HAP-1 (cell line): ENCODE measurements at regions not wholly inside any gene's neighbourhood (a gene's known extent, or its start where the extent isn't known, plus 50 kb on each side); places are given as distances from the start of the nearest gene placed in this dataset.

Source experiments
- DNase-seq, 2 experiments: peaks; one replicate each; pipeline ENCODE4 v3.0.0-alpha.2; 2016 to 2020; ENCODE audit warnings: low spot score in 2 of 2
- H3K27me3 ChIP-seq: fragments of 250-450 bp; sonication (Bioruptor Pico); 2 replicates; pipeline ENCODE4 v1.5.1; 2020; ENCODE audit warnings: low read depth, mild to moderate bottlenecking, moderate library complexity
- H3K36me3 ChIP-seq: fragments of 250-450 bp; sonication (Bioruptor Pico); replicated peaks from 2 replicates; pipeline ENCODE4 v1.5.1; 2020; ENCODE audit warnings: mild to moderate bottlenecking
- H3K4me1 ChIP-seq: fragments of 250-450 bp; sonication (Bioruptor Pico); 2 replicates; pipeline ENCODE4 v1.5.1; 2020; ENCODE audit warnings: mild to moderate bottlenecking
- H3K4me3 ChIP-seq: fragments of 250-450 bp; sonication (Bioruptor Pico); 2 replicates; pipeline ENCODE4 v1.5.1; 2020; ENCODE audit warnings: mild to moderate bottlenecking, moderate library complexity
- H3K9me3 ChIP-seq: fragments of 250-450 bp; sonication (Bioruptor Pico); 2 replicates; pipeline ENCODE4 v1.5.1; 2020; ENCODE audit warnings: mild to moderate bottlenecking, moderate library complexity
- in situ Hi-C: fragments of 300-500 bp; cut with MboI; formaldehyde crosslinking; loops from 3 replicates; pipeline ENCODE4 v1.14.3; 2020; ENCODE audit warnings: low sequenced_read_pairs, inconsistent platforms, mixed read lengths

DNA sequence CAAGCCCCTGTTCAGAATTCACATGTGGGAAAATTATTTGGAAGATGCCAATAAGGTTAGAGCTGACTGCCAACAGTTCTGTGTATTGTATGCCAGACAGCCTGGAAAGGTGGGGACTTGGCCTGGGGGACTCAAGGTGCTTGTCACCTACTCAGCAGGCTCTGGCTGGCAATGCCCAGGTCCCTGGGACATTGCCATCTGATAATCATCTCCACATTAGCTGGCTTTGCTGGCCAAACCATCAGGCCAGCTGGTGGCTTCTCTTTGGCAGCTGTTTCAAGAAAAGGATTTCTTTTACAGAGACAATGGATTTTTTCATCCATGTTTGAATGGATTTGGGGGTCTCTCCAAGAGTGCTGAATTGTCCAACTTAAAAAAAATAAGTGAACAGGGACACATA lies 165.2 kb downstream of the BRMS1L start:
- H3K27me3 ChIP-seq: no peaks in the 10 kb centered on the region
- no peaks in the 10 kb centered on the region for H3K36me3 ChIP-seq
- no peak overlapping the region for H3K4me3 ChIP-seq
- no peaks in the 10 kb centered on the region for H3K9me3 ChIP-seq
- in situ Hi-C loops: no loop called here
- no peak for DNase-seq
- H3K4me1 ChIP-seq: no peaks in the 10 kb centered on the region

- DNase-seq: no peak
- Histone ChIP-seq H3K9me3 (no peaks in the 10 kb centered on the region), H3K4me1 (no peaks in the 10 kb centered on the region), H3K4me3 (no peak overlapping the region), H3K27me3 (no peaks in the 10 kb centered on the region), H3K36me3 (no peaks in the 10 kb centered on the region)
- in situ Hi-C loops: no loop called here
These were observed 163.6 kb downstream of the BRMS1L start for GRCh38 chr14:35989736-35990135.

- no peaks in the 10 kb centered on the region for H3K9me3 ChIP-seq
- no peaks in the 10 kb centered on the region for H3K27me3 ChIP-seq
- H3K4me3 ChIP-seq: no peak overlapping the region
- H3K4me1 ChIP-seq: no peaks in the 10 kb centered on the region
- no peaks in the 10 kb centered on the region for H3K36me3 ChIP-seq
- in situ Hi-C loops: no loop called here
- no peak for DNase-seq
These were observed 163.0 kb downstream of the BRMS1L start for GRCh38 chr14:35988972-35989690.

DNA sequence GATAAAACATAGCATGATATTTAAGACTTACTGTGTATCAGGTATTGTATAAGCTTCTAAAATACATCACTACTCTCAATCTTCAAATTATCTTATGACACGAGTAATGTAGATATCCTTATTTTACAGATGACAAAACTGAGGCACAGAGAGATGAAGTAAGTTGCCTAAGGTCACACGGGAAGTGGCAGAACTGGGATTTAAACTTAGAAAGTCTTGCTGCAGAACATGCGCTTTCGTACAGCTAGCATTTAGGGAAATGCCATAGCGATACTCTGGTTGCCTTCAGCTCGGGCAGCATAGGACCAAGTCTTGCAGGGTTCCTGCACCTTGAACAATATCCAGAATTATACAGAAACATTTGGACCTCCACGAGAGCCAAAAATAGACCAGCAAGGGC lies 162.4 kb downstream of the BRMS1L start:
- H3K36me3 ChIP-seq: no peaks in the 10 kb centered on the region
- no peaks in the 10 kb centered on the region for H3K9me3 ChIP-seq
- no peak overlapping the region for H3K4me3 ChIP-seq
- in situ Hi-C loops: no loop called here
- no peaks in the 10 kb centered on the region for H3K27me3 ChIP-seq
- DNase-seq: no peak
- no peaks in the 10 kb centered on the region for H3K4me1 ChIP-seq

DNA sequence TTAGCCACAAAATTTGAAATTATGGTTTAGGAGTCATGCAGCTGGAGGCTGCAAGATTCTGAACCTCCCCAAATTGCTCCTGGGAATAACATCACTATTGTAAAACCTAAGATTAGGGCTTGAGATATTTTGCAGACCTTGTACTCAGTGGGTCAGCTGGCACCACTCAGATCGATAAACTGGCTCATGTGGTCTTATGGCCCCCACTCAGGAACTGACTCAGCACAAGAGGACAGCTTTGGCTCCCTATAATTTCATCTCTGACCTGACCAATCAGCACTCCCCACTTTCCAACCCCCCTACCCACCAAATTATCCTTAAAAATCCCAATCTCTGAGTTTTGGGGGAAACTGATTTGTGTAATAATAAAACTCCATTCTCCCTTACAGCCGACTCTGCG lies 161.6 kb downstream of the BRMS1L start:
- Histone ChIP-seq H3K4me3 (no peak overlapping the region), H3K36me3 (no peaks in the 10 kb centered on the region), H3K9me3 (no peaks in the 10 kb centered on the region), H3K4me1 (no peaks in the 10 kb centered on the region), H3K27me3 (no peaks in the 10 kb centered on the region)
- in situ Hi-C loops: no loop called here
- DNase-seq: no peak

DNA sequence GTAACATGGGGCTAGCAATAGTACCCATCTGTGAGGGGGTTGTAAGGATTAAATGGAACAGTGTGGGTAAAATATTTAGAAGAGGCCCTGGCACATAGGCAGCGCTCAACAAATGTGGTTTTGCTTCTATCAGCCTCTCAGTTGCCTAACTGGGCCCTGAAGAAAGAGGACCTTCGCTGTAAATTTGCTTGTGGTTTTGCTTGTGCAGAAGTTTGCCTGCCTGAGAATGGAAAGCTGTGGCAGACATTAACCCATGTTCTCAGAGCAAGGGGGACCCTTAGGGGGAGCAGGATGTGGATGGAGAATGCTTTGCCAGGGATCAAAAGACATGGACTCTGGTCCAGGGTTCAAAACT lies 160.1 kb downstream of the BRMS1L start:
- H3K27me3 ChIP-seq: no peaks in the 10 kb centered on the region
- H3K9me3 ChIP-seq: no peaks in the 10 kb centered on the region
- no peaks in the 10 kb centered on the region for H3K4me1 ChIP-seq
- no peak overlapping the region for H3K4me3 ChIP-seq
- H3K36me3 ChIP-seq: no peaks in the 10 kb centered on the region
- in situ Hi-C loops: no loop called here
- DNase-seq: no peak

DNA sequence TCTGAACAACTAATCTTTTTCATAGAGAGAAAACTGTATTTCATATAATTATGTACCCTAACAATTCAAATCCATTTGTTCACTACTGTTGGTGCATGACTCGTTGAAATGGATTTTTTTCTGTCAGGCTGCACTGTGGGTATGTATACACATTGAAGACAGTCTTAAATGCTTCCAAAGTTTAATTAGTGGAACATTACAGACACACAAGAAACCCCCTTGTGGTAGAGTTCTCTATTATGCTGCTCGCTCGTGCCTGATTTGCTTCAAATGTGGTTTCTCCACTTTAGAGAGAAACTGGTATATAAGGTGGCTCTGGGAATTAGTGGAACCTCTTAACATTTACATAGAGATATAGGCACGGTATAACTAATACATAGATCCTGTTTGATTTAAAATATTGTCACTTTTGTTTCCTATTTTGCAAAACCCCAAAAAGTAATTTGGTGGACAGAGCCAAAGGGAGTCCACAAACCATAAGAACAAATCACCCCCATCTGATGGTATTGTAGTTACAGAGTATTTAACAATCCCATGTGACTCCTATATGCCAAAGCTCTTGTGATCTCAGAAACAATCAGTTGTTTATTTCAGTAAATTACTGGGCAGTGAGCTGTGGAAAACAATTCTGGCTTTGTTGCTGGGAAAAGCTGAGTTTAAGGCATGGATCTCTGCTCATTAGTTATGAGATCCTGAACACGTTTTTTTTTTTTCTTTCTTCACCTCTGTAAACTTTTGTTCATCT lies 159.5 kb downstream of the BRMS1L start:
- Histone ChIP-seq H3K27me3 (no peaks in the 10 kb centered on the region), H3K4me3 (no peak overlapping the region), H3K4me1 (no peaks in the 10 kb centered on the region), H3K9me3 (no peaks in the 10 kb centered on the region), H3K36me3 (no peaks in the 10 kb centered on the region)
- no peak for DNase-seq
- in situ Hi-C loops: no loop called here

- in situ Hi-C loops: no loop called here
These were observed 153.4 kb downstream of the BRMS1L start for GRCh38 chr14:35979531-35979930.

GRCh38 chr14:35978561-35978960 lies 152.4 kb downstream of the BRMS1L start:
- no peaks in the 10 kb centered on the region for H3K9me3 ChIP-seq
- in situ Hi-C loops: no loop called here
- no peak overlapping the region for H3K4me3 ChIP-seq
- DNase-seq: no peak
- H3K27me3 ChIP-seq: no peaks in the 10 kb centered on the region
- H3K36me3 ChIP-seq: no peaks in the 10 kb centered on the region
- no peaks in the 10 kb centered on the region for H3K4me1 ChIP-seq

More at GRCh38 chr14:35979531-35979930, 153.4 kb downstream of the BRMS1L start:
- H3K9me3 ChIP-seq: no peaks in the 10 kb centered on the region
- H3K4me1 ChIP-seq: no peaks in the 10 kb centered on the region
- no peak overlapping the region for H3K4me3 ChIP-seq
- DNase-seq: no peak
- no peaks in the 10 kb centered on the region for H3K27me3 ChIP-seq
- H3K36me3 ChIP-seq: no peaks in the 10 kb centered on the region

- Histone ChIP-seq H3K36me3 (no peaks in the 10 kb centered on the region), H3K4me1 (no peaks in the 10 kb centered on the region), H3K4me3 (no peak overlapping the region), H3K27me3 (no peaks in the 10 kb centered on the region), H3K9me3 (no peaks in the 10 kb centered on the region)
- in situ Hi-C loops: no loop called here
- DNase-seq: no peak
These were observed 149.7 kb downstream of the BRMS1L start for GRCh38 chr14:35975814-35976213.

DNA sequence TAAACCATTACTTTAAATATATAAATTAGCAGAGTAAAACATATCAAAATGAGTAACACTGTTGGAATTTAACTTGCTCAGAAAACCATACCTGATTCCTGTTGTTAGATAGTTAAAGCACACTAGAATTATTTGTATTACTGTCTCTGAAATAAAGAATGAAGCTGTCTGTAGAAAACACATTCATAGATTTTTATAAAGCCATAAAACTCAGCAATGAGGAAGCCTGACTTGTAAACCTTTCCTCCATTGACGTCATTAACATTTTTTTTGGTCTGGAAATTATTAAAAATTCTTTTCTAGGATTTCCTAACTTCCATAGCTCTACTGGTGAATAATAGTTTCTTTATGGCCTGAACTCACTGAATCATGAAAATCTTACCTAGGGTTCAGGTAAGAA lies 147.6 kb downstream of the BRMS1L start:
- H3K36me3 ChIP-seq: no peaks in the 10 kb centered on the region
- H3K27me3 ChIP-seq: no peaks in the 10 kb centered on the region
- no peak for DNase-seq
- H3K9me3 ChIP-seq: no peaks in the 10 kb centered on the region
- in situ Hi-C loops: no loop called here
- no peaks in the 10 kb centered on the region for H3K4me1 ChIP-seq
- no peak overlapping the region for H3K4me3 ChIP-seq

- Histone ChIP-seq H3K4me1 (no peaks in the 10 kb centered on the region), H3K27me3 (no peaks in the 10 kb centered on the region), H3K4me3 (no peak overlapping the region), H3K36me3 (no peaks in the 10 kb centered on the region), H3K9me3 (no peaks in the 10 kb centered on the region)
- in situ Hi-C loops: no loop called here
- no peak for DNase-seq
These were observed 146.0 kb downstream of the BRMS1L start for GRCh38 chr14:35971965-35972630.

GRCh38 chr14:35969310-35969709 lies 143.2 kb downstream of the BRMS1L start:
- no peak for DNase-seq
- no peaks in the 10 kb centered on the region for H3K36me3 ChIP-seq
- no peaks in the 10 kb centered on the region for H3K4me1 ChIP-seq
- in situ Hi-C loops: no loop called here
- no peaks in the 10 kb centered on the region for H3K9me3 ChIP-seq
- no peak overlapping the region for H3K4me3 ChIP-seq
- H3K27me3 ChIP-seq: no peaks in the 10 kb centered on the region

- H3K9me3 ChIP-seq: no peaks in the 10 kb centered on the region
- DNase-seq: no peak
- H3K4me1 ChIP-seq: no peaks in the 10 kb centered on the region
- H3K36me3 ChIP-seq: no peaks in the 10 kb centered on the region
- in situ Hi-C loops: no loop called here
- no peak overlapping the region for H3K4me3 ChIP-seq
- H3K27me3 ChIP-seq: no peaks in the 10 kb centered on the region
These were observed 139.3 kb downstream of the BRMS1L start for GRCh38 chr14:35965400-35965799.
